ENCODE measurements at regions not wholly inside any gene's neighbourhood (a gene's known extent, or its start where the extent isn't known, plus 50 kb on each side); places are given as distances from the start of the nearest gene placed in this dataset.
"Not testable (repeated sequence)": the region's sequence is repeated elsewhere in the genome, so short reads cannot be mapped to it uniquely, and the experiment has no call there.

DNA sequence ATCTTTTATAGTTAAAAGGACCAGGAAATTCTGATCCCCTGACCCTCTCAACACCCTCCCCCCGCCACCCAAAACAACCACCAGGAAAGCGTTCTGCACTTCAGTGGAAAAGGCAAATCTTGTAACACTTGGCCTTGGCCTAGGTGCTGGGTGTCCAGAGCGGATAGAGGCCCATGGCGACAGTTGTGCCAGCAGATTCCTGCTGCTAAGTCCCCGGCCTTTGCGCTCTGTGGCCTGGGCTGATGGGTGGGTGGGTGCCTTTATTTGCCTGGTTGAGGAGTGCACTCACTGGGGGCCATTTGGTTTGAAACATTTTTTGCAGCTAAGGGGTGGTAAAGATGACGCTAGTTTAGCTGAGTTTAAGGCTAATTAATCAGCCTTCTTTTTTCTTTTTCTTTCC, 127.9 kb upstream of the ERRFI1 start:
- ATAC-seq (no peak), DNase-seq (no peak)
- Histone ChIP-seq H3K36me3 (no peaks in the 10 kb centered on the region), H3K27me3 (no peaks in the 10 kb centered on the region), H3K9me3 (no peaks in the 10 kb centered on the region), H3K4me1 (peaks cover 9% of the 10 kb centered on the region), H3K27ac (no peak overlapping the region), H3K4me3 (no peak overlapping the region)
- TF ChIP-seq, protein P1, sequence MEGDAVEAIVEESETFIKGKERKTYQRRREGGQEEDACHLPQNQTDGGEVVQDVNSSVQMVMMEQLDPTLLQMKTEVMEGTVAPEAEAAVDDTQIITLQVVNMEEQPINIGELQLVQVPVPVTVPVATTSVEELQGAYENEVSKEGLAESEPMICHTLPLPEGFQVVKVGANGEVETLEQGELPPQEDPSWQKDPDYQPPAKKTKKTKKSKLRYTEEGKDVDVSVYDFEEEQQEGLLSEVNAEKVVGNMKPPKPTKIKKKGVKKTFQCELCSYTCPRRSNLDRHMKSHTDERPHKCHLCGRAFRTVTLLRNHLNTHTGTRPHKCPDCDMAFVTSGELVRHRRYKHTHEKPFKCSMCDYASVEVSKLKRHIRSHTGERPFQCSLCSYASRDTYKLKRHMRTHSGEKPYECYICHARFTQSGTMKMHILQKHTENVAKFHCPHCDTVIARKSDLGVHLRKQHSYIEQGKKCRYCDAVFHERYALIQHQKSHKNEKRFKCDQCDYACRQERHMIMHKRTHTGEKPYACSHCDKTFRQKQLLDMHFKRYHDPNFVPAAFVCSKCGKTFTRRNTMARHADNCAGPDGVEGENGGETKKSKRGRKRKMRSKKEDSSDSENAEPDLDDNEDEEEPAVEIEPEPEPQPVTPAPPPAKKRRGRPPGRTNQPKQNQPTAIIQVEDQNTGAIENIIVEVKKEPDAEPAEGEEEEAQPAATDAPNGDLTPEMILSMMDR (IDR thresholded peaks at IDR 0.05) = no peak
- intact Hi-C loops (cut with DNase I) = no loop called here

DNA sequence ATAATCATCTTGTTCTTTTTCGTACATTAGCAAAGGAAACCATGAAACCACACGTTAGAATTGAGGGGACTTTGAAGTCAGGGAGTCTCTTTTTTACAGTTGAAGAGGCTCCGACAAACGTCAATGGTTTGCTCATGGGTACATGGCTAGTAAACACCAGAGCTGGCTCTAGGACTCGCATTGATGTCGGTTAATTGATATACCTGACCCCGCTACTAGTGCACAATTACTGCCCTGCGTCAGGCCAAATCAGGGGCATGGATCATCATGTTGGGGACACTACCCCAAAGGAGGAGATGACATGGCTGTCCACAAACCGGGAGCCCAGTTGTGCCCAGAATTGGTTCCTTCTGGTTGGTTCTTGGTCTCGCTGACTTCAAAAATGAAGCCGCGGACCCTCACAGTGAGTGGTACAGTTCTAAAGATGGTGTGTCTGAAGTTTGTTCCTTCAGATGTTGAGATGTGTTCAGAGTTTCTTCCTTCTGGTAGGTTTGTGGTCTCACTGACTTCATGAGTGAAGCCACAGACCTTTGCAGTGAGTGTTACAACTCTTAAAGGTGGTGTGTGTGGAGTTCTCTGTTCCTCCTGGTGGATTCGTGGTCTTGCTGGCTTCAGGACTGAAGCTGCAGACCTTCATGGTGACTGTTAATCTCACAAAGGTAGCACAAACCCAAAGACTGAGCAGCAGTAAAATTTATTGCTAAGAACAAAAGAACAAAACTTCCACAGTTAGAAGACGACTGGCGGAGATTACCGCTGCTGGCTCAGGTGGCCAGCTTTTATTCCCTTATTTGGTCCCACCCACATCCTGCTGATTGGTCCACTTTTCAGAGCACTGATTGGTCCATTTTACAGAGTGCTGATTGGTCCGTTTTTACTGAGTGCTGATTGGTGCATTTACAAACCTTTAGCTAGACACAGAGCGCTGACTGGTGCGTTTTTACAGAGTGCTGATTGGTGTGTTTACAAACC, 126.9 kb upstream of the ERRFI1 start:
- Histone ChIP-seq H3K36me3 (no peaks in the 10 kb centered on the region), H3K4me1 (peaks cover 9% of the 10 kb centered on the region), H3K27me3 (no peaks in the 10 kb centered on the region), H3K27ac (no peak overlapping the region), H3K9me3 (no peaks in the 10 kb centered on the region), H3K4me3 (no peak overlapping the region)
- DNase-seq (no peak), ATAC-seq (no peak)
- intact Hi-C loops (cut with DNase I) = no loop called here
- TF ChIP-seq, protein P1 (IDR thresholded peaks at IDR 0.05) = no peak

DNA sequence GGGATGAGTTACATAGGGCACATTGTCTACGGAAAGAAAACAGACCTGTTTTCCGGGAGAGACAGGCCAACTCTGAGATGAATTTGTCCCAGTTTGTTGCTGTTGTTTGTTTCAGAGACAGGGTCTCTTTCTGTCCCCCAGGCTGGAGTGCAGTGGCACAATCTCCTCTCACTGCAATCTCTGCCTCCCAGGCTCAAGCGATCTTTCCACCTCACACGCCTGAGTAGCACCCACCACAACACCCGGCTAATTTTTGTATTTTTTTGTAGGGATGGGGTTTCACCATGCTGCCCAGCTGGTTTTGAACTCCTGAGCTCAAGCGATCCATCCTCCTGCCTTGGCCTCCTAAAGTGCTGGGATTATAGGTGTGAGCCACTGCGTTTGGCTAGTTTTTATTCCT, 125.5 kb upstream of the ERRFI1 start:
- intact Hi-C loops (cut with DNase I) = no loop called here
- no peak for ATAC-seq

DNA sequence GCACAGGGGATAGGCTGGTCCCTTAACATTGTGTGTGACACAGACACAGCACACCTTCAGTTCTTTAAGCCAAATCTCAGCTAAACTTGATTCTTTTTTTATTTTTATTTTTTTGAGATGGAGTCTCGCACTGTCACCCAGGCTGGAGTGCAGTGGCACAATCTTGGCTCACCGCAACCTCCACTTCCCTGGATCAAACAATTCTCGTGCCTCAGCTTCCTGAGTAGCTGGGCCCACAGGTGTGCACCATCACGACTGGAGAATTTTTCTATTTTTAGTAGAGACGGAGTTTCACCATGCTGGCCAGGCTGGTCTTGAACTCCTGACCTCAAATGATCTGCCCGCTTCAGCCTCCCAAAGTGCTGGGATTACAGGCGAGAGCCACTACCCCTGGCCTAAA, 123.6 kb upstream of the ERRFI1 start:
- DNase-seq; H3K27me3 ChIP-seq; H3K4me1 ChIP-seq; intact Hi-C loops (cut with DNase I); H3K27ac ChIP-seq; H3K4me3 ChIP-seq; H3K36me3 ChIP-seq; H3K9me3 ChIP-seq; ATAC-seq: not testable (repeated sequence)

More for the DNA sequence above, 125.5 kb upstream of the ERRFI1 start:
- DNase-seq = no peak
- H3K27ac ChIP-seq = no peak overlapping the region
- H3K4me3 ChIP-seq = no peak overlapping the region
- TF ChIP-seq, protein P1 (IDR thresholded peaks at IDR 0.05) = no peak
- no peaks in the 10 kb centered on the region for H3K9me3 ChIP-seq
- no peaks in the 10 kb centered on the region for H3K27me3 ChIP-seq
- H3K4me1 ChIP-seq = peaks cover 9% of the 10 kb centered on the region
- no peaks in the 10 kb centered on the region for H3K36me3 ChIP-seq

- intact Hi-C loops (cut with DNase I) = no loop called here
- Histone ChIP-seq H3K36me3 (no peaks in the 10 kb centered on the region), H3K27ac (no peak overlapping the region)
Observed at GRCh38 chr1:8147956-8148355, 121.8 kb upstream of the ERRFI1 start.

More at GRCh38 chr1:8147956-8148355, 121.8 kb upstream of the ERRFI1 start:
- TF ChIP-seq, protein P1 (IDR thresholded peaks at IDR 0.05) = no peak
- H3K4me3 ChIP-seq = no peak overlapping the region
- no peaks in the 10 kb centered on the region for H3K27me3 ChIP-seq
- DNase-seq (no peak), ATAC-seq (no peak)
- no peaks in the 10 kb centered on the region for H3K4me1 ChIP-seq
- H3K9me3 ChIP-seq = no peaks in the 10 kb centered on the region
